ENCODE measurements at regions not wholly inside any gene's neighbourhood (a gene's known extent, or its start where the extent isn't known, plus 50 kb on each side); places are given as distances from the start of the nearest gene placed in this dataset.

- intact Hi-C loops (cut with DNase I): no loop called here
- no peak overlapping the region for H3K4me3 ChIP-seq
- no peaks in the 10 kb centered on the region for H3K4me1 ChIP-seq
- no peak for ATAC-seq
- H3K9me3 ChIP-seq: no peaks in the 10 kb centered on the region
- TF ChIP-seq POLR2A (IDR thresholded peaks at IDR 0.05) (no peak), CTCF (IDR thresholded peaks at IDR 0.05) (no peak)
- DNase-seq: no peak
- no peaks in the 10 kb centered on the region for H3K36me3 ChIP-seq
- WGBS (ENCODE audit: insufficient coverage, low coverage, low lambda C conversion rate, missing lambda C conversion rate): 100% methylated on average over 1 of the region's 1 CpG
- no peak overlapping the region for H3K27ac ChIP-seq
- no peaks in the 10 kb centered on the region for H3K27me3 ChIP-seq
Observed at GRCh38 chr5:166648736-166649135, 1642.7 kb upstream of the WWC1 start.

GRCh38 chr5:166649676-166650075 lies 1641.8 kb upstream of the WWC1 start:
- no peak for TF ChIP-seq CTCF (IDR thresholded peaks at IDR 0.05)
- TF ChIP-seq POLR2A (IDR thresholded peaks at IDR 0.05): no peak
- WGBS (ENCODE audit: insufficient coverage, low coverage, low lambda C conversion rate, missing lambda C conversion rate): 6% methylated on average over 1 of the region's 1 CpG
- ATAC-seq (no peak), DNase-seq (no peak)
- Histone ChIP-seq H3K9me3 (no peaks in the 10 kb centered on the region), H3K4me1 (no peaks in the 10 kb centered on the region), H3K4me3 (no peak overlapping the region), H3K27me3 (no peaks in the 10 kb centered on the region), H3K36me3 (no peaks in the 10 kb centered on the region), H3K27ac (no peak overlapping the region)
- intact Hi-C loops (cut with DNase I): no loop called here

GRCh38 chr5:166651234-166651633 lies 1640.2 kb upstream of the WWC1 start:
- intact Hi-C loops (cut with DNase I): no loop called here
- no peaks in the 10 kb centered on the region for H3K4me1 ChIP-seq
- H3K4me3 ChIP-seq: no peak overlapping the region
- H3K9me3 ChIP-seq: no peaks in the 10 kb centered on the region
- no peak for DNase-seq
- WGBS (ENCODE audit: insufficient coverage, low coverage, low lambda C conversion rate, missing lambda C conversion rate): 33% methylated on average over 1 of the region's 1 CpG
- H3K27me3 ChIP-seq: no peaks in the 10 kb centered on the region
- no peak for ATAC-seq
- H3K36me3 ChIP-seq: no peaks in the 10 kb centered on the region
- no peak overlapping the region for H3K27ac ChIP-seq
- TF ChIP-seq CTCF (IDR thresholded peaks at IDR 0.05) (no peak), POLR2A (IDR thresholded peaks at IDR 0.05) (no peak)

- intact Hi-C loops (cut with DNase I): no loop called here
- Histone ChIP-seq H3K27me3 (no peaks in the 10 kb centered on the region), H3K27ac (no peak overlapping the region), H3K4me1 (no peaks in the 10 kb centered on the region), H3K4me3 (no peak overlapping the region), H3K9me3 (no peaks in the 10 kb centered on the region), H3K36me3 (no peaks in the 10 kb centered on the region)
- no peak for DNase-seq
- ATAC-seq: no peak
- WGBS (ENCODE audit: insufficient coverage, low coverage, low lambda C conversion rate, missing lambda C conversion rate): 40% methylated on average over 1 of the region's 1 CpG
- TF ChIP-seq CTCF (IDR thresholded peaks at IDR 0.05) (no peak), POLR2A (IDR thresholded peaks at IDR 0.05) (no peak)
Observed at GRCh38 chr5:166671811-166672210, 1619.6 kb upstream of the WWC1 start.

- DNase-seq (no peak), ATAC-seq (no peak)
- Histone ChIP-seq H3K4me3 (no peak overlapping the region), H3K36me3 (no peaks in the 10 kb centered on the region), H3K9me3 (no peaks in the 10 kb centered on the region), H3K27me3 (no peaks in the 10 kb centered on the region), H3K4me1 (no peaks in the 10 kb centered on the region), H3K27ac (no peak overlapping the region)
- WGBS (ENCODE audit: insufficient coverage, low coverage, low lambda C conversion rate, missing lambda C conversion rate): 85% methylated on average over 1 of the region's 1 CpG
- no peak for TF ChIP-seq POLR2A (IDR thresholded peaks at IDR 0.05)
- no peak for TF ChIP-seq CTCF (IDR thresholded peaks at IDR 0.05)
- intact Hi-C loops (cut with DNase I): no loop called here
Observed at GRCh38 chr5:166672431-166672830, 1619.0 kb upstream of the WWC1 start.
